OCI-LY1 (cell line): ENCODE measurements at regions not wholly inside any gene's neighbourhood (a gene's known extent, or its start where the extent isn't known, plus 50 kb on each side); places are given as distances from the start of the nearest gene placed in this dataset.

Experiments used
- H2AFZ ChIP-seq: fragments of 200-600 bp; sonication (generic), shearing (Covaris generic); 2 replicates; pipeline ENCODE4 v1.6.0; 2014; ENCODE audit warnings: antibody characterized with exemption, mild to moderate bottlenecking, low read length
- H3F3A ChIP-seq: fragments of 200-600 bp; sonication (generic), shearing (Covaris generic); 2 replicates; pipeline ENCODE4 v1.6.0; 2014; ENCODE audit warnings: mild to moderate bottlenecking, antibody characterized with exemption, low read length, moderate library complexity; ENCODE audit not compliant: insufficient read depth
- H3K27ac ChIP-seq: fragments of 200-600 bp; sonication (generic); 2 replicates; pipeline ENCODE4 v1.5.1; 2014; ENCODE audit warnings: low read length, mixed run types, mild to moderate bottlenecking, low read depth; ENCODE audit not compliant: poor library complexity, severe bottlenecking
- H3K27me3 ChIP-seq: fragments of 200-600 bp; sonication (generic); 2 replicates; pipeline ENCODE4 v1.6.0; 2014; ENCODE audit warnings: antibody characterized with exemption, mild to moderate bottlenecking, low read length, moderate library complexity; ENCODE audit not compliant: insufficient read depth
- H3K36me3 ChIP-seq: fragments of 200-600 bp; sonication (generic); 2 replicates; pipeline ENCODE4 v1.6.1; 2014; ENCODE audit warnings: mild to moderate bottlenecking, antibody characterized with exemption, low read length, moderate library complexity, mixed read lengths; ENCODE audit not compliant: insufficient read depth
- H3K4me1 ChIP-seq: fragments of 200-600 bp; sonication (generic); 2 replicates; pipeline ENCODE4 v1.5.1; 2014; ENCODE audit warnings: mild to moderate bottlenecking, low read length, moderate library complexity; ENCODE audit not compliant: insufficient read depth, severe bottlenecking
- H3K4me2 ChIP-seq: fragments of 200-600 bp; sonication (generic), shearing (Covaris generic); 2 replicates; pipeline ENCODE4 v1.6.1; 2014; ENCODE audit warnings: low read length
- H3K4me3 ChIP-seq: fragments of 200-600 bp; sonication (generic); 2 replicates; pipeline ENCODE4 v1.5.1; 2014; ENCODE audit warnings: low read length, low read depth, mild to moderate bottlenecking, mixed read lengths; ENCODE audit not compliant: poor library complexity, severe bottlenecking
- H3K79me2 ChIP-seq: fragments of 200-600 bp; shearing (Covaris generic); 2 replicates; pipeline ENCODE4 v1.6.1; 2016; ENCODE audit warnings: mixed run types, low read length, mixed read lengths; ENCODE audit not compliant: insufficient read depth
- H3K9ac ChIP-seq: fragments of 200-600 bp; sonication (generic), shearing (Covaris generic); 2 replicates; pipeline ENCODE4 v1.6.1; 2014; ENCODE audit warnings: mild to moderate bottlenecking, low read length, mixed read lengths
- H3K9me2 ChIP-seq: fragments of 200-600 bp; sonication (generic), shearing (Covaris generic); 2 replicates; pipeline ENCODE4 v1.6.1; 2014; ENCODE audit warnings: low read depth, mild to moderate bottlenecking, low read length, mixed read lengths
- H3K9me3 ChIP-seq: fragments of 200-600 bp; shearing (Covaris generic); 2 replicates; pipeline ENCODE4 v1.6.1; 2014; ENCODE audit warnings: low read length, mixed read lengths
- H4K20me1 ChIP-seq: fragments of 200-600 bp; sonication (generic), shearing (Covaris generic); 2 replicates; pipeline ENCODE4 v1.6.0; 2016; ENCODE audit warnings: mild to moderate bottlenecking, low read length; ENCODE audit not compliant: insufficient read depth
- EZH2 ChIP-seq: fragments of 200-600 bp; sonication (generic), shearing (Covaris generic); IDR thresholded peaks from 2 replicates; pipeline ENCODE4 v1.8.0; 2017; ENCODE audit warnings: borderline replicate concordance, mixed run types, mild to moderate bottlenecking, antibody characterized with exemption, low read length, moderate library complexity, mixed read lengths
- TF ChIP-seq, protein P1 (sequence below): fragments of 200-600 bp; sonication (generic), shearing (Covaris generic); IDR thresholded peaks from 2 replicates; pipeline ENCODE4 v1.5.1; 2017; ENCODE audit warnings: mild to moderate bottlenecking, antibody characterized with exemption, low read length, moderate library complexity, mixed read lengths

DNA sequence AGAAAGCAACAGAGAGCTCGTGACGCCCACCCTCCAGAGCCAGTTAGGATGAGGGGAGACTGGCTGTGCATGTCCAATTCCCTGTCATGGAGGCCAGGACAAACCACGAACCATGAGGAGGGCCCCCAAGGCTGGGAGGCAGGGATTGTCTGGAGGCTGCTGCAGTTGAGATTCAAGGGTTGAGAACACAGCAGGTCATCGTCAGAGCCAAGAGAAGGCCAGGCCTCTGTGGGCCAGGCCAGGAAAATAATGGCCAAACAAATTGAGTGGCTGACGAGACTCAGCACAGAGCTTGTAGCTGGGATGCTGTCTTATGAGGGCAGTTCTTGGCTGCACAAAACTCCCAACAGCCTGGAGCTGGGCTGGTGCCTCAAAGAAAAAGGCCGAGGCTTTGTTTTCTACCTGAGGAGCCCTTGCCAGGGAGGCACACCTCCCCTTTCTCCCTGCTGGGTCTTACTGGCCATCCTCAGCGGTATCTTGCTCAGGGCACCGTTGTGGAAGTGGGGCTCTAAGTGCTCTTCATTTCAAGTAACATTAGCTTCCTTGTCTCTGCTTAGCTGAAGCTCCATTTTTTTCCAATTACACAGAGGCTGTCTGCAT lies 665.9 kb downstream of the BCL11B start:
- H3K9me2 ChIP-seq: no peaks in the 10 kb centered on the region
- H3K79me2 ChIP-seq: no peaks in the 10 kb centered on the region
- no peak overlapping the region for H3K4me2 ChIP-seq
- TF ChIP-seq, protein P1, sequence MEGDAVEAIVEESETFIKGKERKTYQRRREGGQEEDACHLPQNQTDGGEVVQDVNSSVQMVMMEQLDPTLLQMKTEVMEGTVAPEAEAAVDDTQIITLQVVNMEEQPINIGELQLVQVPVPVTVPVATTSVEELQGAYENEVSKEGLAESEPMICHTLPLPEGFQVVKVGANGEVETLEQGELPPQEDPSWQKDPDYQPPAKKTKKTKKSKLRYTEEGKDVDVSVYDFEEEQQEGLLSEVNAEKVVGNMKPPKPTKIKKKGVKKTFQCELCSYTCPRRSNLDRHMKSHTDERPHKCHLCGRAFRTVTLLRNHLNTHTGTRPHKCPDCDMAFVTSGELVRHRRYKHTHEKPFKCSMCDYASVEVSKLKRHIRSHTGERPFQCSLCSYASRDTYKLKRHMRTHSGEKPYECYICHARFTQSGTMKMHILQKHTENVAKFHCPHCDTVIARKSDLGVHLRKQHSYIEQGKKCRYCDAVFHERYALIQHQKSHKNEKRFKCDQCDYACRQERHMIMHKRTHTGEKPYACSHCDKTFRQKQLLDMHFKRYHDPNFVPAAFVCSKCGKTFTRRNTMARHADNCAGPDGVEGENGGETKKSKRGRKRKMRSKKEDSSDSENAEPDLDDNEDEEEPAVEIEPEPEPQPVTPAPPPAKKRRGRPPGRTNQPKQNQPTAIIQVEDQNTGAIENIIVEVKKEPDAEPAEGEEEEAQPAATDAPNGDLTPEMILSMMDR: no peak
- no peak for TF ChIP-seq EZH2
- H4K20me1 ChIP-seq: no peaks in the 10 kb centered on the region
- no peak overlapping the region for H3K27ac ChIP-seq
- H3K4me3 ChIP-seq: no peak overlapping the region
- H3F3A ChIP-seq: no peaks in the 10 kb centered on the region
- no peaks in the 10 kb centered on the region for H3K9me3 ChIP-seq
- H2AFZ ChIP-seq: no peak overlapping the region
- no peaks in the 10 kb centered on the region for H3K27me3 ChIP-seq
- H3K9ac ChIP-seq: no peak overlapping the region
- H3K36me3 ChIP-seq: no peaks in the 10 kb centered on the region
- H3K4me1 ChIP-seq: no peaks in the 10 kb centered on the region

DNA sequence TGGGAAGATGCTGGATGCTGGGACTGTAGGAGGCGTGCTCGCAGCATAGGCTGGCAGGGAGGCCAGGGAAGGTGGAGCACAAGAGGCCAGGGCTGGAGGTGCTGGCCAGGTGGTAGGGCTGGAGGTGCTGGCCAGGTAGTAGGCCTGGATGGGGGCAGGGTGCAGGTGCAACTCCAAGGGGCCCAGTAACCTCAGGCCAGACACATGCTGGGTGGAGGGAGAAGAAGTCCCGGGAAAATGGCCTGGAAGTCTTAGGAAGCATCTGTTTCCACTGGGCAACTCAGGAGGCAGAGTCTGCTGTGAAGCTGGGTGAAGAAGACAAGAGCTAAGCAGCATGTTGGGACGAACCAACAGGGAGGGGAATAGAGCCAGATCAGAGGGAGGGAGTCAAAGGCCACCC lies 665.2 kb downstream of the BCL11B start:
- H2AFZ ChIP-seq: no peak overlapping the region
- H4K20me1 ChIP-seq: no peaks in the 10 kb centered on the region
- H3K4me1 ChIP-seq: no peaks in the 10 kb centered on the region
- no peaks in the 10 kb centered on the region for H3F3A ChIP-seq
- no peak overlapping the region for H3K4me2 ChIP-seq
- no peak overlapping the region for H3K4me3 ChIP-seq
- H3K27ac ChIP-seq: no peak overlapping the region
- H3K9me2 ChIP-seq: no peaks in the 10 kb centered on the region
- no peaks in the 10 kb centered on the region for H3K79me2 ChIP-seq
- no peak for TF ChIP-seq EZH2
- TF ChIP-seq, protein P1: no peak
- no peaks in the 10 kb centered on the region for H3K27me3 ChIP-seq
- H3K9ac ChIP-seq: no peak overlapping the region
- no peaks in the 10 kb centered on the region for H3K36me3 ChIP-seq
- H3K9me3 ChIP-seq: no peaks in the 10 kb centered on the region

DNA sequence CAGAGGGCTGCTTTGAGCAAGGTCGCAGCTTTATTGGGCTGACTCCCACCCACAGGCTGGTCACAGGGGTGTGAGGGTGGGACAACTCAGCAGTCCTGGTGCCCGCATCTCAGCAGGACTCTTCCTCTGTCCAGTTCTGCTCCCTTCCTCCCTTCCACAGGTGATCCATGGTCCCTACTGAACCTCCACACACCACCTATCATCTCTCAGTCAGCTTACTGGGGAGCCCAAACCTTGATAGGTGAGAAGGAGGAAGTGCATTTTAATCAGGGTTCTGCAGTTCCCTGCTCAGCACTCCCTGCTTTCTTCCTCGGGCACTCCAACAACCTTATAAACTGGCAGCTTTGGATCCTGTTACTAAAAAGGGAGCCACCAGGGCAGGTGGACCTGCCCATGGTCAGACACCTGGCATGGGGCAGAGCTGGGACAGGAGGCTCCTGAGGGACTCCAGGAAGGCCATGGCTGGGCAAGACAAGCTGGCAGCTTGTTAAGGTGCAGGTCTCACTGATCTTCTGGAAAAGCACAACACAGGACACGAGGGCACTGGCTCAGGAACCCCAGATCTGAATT lies 664.6 kb downstream of the BCL11B start:
- Histone ChIP-seq H3K4me3 (no peak overlapping the region), H3K9ac (no peak overlapping the region), H3K9me2 (no peaks in the 10 kb centered on the region), H2AFZ (no peak overlapping the region), H4K20me1 (no peaks in the 10 kb centered on the region), H3K9me3 (no peaks in the 10 kb centered on the region), H3K4me2 (no peak overlapping the region), H3K27ac (no peak overlapping the region), H3K4me1 (no peaks in the 10 kb centered on the region), H3F3A (no peaks in the 10 kb centered on the region), H3K79me2 (no peaks in the 10 kb centered on the region), H3K27me3 (no peaks in the 10 kb centered on the region), H3K36me3 (no peaks in the 10 kb centered on the region)
- no peak for TF ChIP-seq EZH2
- TF ChIP-seq, protein P1: no peak
